ENCODE measurements at regions not wholly inside any gene's neighbourhood (a gene's known extent, or its start where the extent isn't known, plus 50 kb on each side); places are given as distances from the start of the nearest gene placed in this dataset.

DNA sequence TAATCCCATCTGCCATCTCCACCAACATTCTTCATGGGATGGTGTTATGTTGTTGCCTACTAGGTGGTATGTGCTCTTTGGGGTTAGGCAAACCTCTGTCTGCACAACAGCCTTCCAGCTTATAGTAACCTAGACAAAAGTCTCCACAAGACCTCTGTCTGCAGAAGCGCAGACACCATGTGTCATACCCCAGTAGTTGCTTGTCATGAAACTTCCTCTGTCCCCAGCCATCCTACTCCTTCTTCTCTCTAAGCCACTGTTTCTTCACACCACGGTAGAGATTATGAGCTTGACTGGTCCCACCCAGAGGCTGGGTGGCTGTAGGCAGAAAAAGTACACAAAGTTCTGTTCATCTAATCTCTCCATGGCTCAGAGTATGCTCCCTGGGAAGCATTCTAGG, 100.3 kb downstream of the MAF start:
- intact Hi-C loops (cut with micrococcal nuclease), result no loop called here
- POLR2A ChIA-PET, result no interaction called here
- DNase-seq (ENCODE audit: low read depth, low spot score), result no peak

More for the DNA sequence above, 100.3 kb downstream of the MAF start:
- Histone ChIP-seq H3K27me3 (ENCODE audit: insufficient read depth, low read length) (no peaks in the 10 kb centered on the region), H3K9me2 (ENCODE audit: insufficient read depth) (no peaks in the 10 kb centered on the region), H3K27ac (ENCODE audit: low read depth, low read length) (no peak overlapping the region), H3K9ac (ENCODE audit: low read length) (no peak overlapping the region), H3K36me3 (ENCODE audit: control insufficient read depth in 1 of 2, insufficient read depth in 2 of 2, low read length in 2 of 2) (no peaks in the 10 kb centered on the region), H4K20me1 (ENCODE audit: insufficient read depth) (no peaks in the 10 kb centered on the region), H3K79me2 (ENCODE audit: insufficient read depth, low read length) (no peaks in the 10 kb centered on the region), H3K9me3 (ENCODE audit: control insufficient read depth in 1 of 2, insufficient read depth in 1 of 2, low read depth in 1 of 2, low read length in 2 of 2) (peaks cover 42 to 44% of the 10 kb centered on the region in 2 experiments; a peak in 2 of 4 replicates), H3K4me1 (ENCODE audit: control insufficient read depth in 1 of 2, insufficient read depth in 2 of 2, low read length in 2 of 2) (no peaks in the 10 kb centered on the region), H3K4me2 (ENCODE audit: low read length) (no peak overlapping the region), H3K4me3 (replicated peaks in 1 of 2; ENCODE audit: low read depth in 1 of 2, low read length in 2 of 2) (no peak overlapping the region), H2AFZ (ENCODE audit: low read depth, low read length, poor library complexity, severe bottlenecking) (no peak overlapping the region)
- BruUV-seq (replicated peaks), result no TSS peak
- ChIA-PET CTCF (no interaction called here), RAD21 (ENCODE audit: low non-redundant PET in 1 of 2, low total read pairs in 2 of 2, uncharacterized antibody in 2 of 2, unreplicated experiment in 2 of 2) (no interaction called here)
- no peak for TF ChIP-seq CBX3 (IDR thresholded peaks at IDR 0.05; ENCODE audit: low read depth)
- TF ChIP-seq ELF1 (IDR thresholded peaks at IDR 0.05; ENCODE audit: borderline replicate concordance, low read depth), result no peak
- TF ChIP-seq SP1 (IDR thresholded peaks at IDR 0.05; ENCODE audit: low read depth), result no peak
- no peak for TF ChIP-seq TCF7L2 (IDR thresholded peaks at IDR 0.05; ENCODE audit: borderline replicate concordance, extremely low read depth, insufficient read depth, insufficient read length)
- no peak for TF ChIP-seq CEBPB (IDR thresholded peaks at IDR 0.05; ENCODE audit: low read depth)
- TF ChIP-seq JUND (IDR thresholded peaks at IDR 0.05), result no peak
- TF ChIP-seq, protein P1, sequence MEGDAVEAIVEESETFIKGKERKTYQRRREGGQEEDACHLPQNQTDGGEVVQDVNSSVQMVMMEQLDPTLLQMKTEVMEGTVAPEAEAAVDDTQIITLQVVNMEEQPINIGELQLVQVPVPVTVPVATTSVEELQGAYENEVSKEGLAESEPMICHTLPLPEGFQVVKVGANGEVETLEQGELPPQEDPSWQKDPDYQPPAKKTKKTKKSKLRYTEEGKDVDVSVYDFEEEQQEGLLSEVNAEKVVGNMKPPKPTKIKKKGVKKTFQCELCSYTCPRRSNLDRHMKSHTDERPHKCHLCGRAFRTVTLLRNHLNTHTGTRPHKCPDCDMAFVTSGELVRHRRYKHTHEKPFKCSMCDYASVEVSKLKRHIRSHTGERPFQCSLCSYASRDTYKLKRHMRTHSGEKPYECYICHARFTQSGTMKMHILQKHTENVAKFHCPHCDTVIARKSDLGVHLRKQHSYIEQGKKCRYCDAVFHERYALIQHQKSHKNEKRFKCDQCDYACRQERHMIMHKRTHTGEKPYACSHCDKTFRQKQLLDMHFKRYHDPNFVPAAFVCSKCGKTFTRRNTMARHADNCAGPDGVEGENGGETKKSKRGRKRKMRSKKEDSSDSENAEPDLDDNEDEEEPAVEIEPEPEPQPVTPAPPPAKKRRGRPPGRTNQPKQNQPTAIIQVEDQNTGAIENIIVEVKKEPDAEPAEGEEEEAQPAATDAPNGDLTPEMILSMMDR (IDR thresholded peaks at IDR 0.05 in 2 of 3, conservative IDR thresholded peaks at IDR 0.05 in 1 of 3; ENCODE audit: borderline replicate concordance in 1 of 3, insufficient read depth in 1 of 3, low read depth in 2 of 3, low read length in 2 of 3), result no peak
- TF ChIP-seq ZNF274 (IDR thresholded peaks at IDR 0.05; ENCODE audit: low read depth, low read length), result no peak
- TF ChIP-seq YY1 (IDR thresholded peaks at IDR 0.05; ENCODE audit: extremely low read depth, insufficient replicate concordance, low read depth, low read length), result no peak
- no peak for TF ChIP-seq FOSL1 (IDR thresholded peaks at IDR 0.05; ENCODE audit: low read depth)
- no peak for TF ChIP-seq EZH2phosphoT487 (IDR thresholded peaks at IDR 0.05; ENCODE audit: borderline replicate concordance)
- no peak for TF ChIP-seq POLR2A (IDR thresholded peaks at IDR 0.05; ENCODE audit: borderline replicate concordance, extremely low read depth, insufficient read depth, insufficient read length)
- TF ChIP-seq SRF (IDR thresholded peaks at IDR 0.05; ENCODE audit: low read depth), result no peak
- TF ChIP-seq EGR1 (IDR thresholded peaks at IDR 0.05; ENCODE audit: low read depth), result no peak
- ATAC-seq, result no peak
